ENCODE measurements at regions not wholly inside any gene's neighbourhood (a gene's known extent, or its start where the extent isn't known, plus 50 kb on each side); places are given as distances from the start of the nearest gene placed in this dataset.
"Not testable (repeated sequence)": the region's sequence is repeated elsewhere in the genome, so short reads cannot be mapped to it uniquely, and the experiment has no call there.

GRCh38 chr13:67515895-67516294 lies 285.8 kb upstream of the PCDH9 start:
- Histone ChIP-seq H3K4me2 (ENCODE audit: low read depth, low read length) (peak overlapping the region; percentile 27; the same call in 1 of the 2 replicates), H3F3A (ENCODE audit: insufficient read depth, low read length) (no peaks in the 10 kb centered on the region), H3K9ac (ENCODE audit: low read length) (no peak overlapping the region), H3K9me2 (replicated peaks; ENCODE audit: insufficient read depth, low read length) (no peaks in the 10 kb centered on the region), H3K27ac (ENCODE audit: low read length) (peak overlapping the region; percentile 16; the same call in 1 of the 2 replicates), H3K27me3 (replicated peaks; ENCODE audit: insufficient read depth, low read length) (no peaks in the 10 kb centered on the region), H3K36me3 (replicated peaks; ENCODE audit: insufficient read depth, low read length) (no peaks in the 10 kb centered on the region), H3K4me1 (ENCODE audit: low read length) (peaks cover 12% of the 10 kb centered on the region), H3K4me3 (ENCODE audit: low read length) (no peak overlapping the region), H2AFZ (ENCODE audit: low read length) (no peak overlapping the region), H4K20me1 (ENCODE audit: insufficient read depth, low read length) (no peaks in the 10 kb centered on the region), H3K79me2 (ENCODE audit: low read length) (no peaks in the 10 kb centered on the region), H3K9me3 (replicated peaks; ENCODE audit: insufficient read depth, low read length) (no peaks in the 10 kb centered on the region)
- TF ChIP-seq CTCF (IDR thresholded peaks at IDR 0.05; ENCODE audit: low read length) (no peak), EZH2 (optimal IDR thresholded peaks at IDR 0.05; ENCODE audit: low read depth, low read length) (no peak), EZH2phosphoT487 (IDR thresholded peaks at IDR 0.05; ENCODE audit: low read length) (no peak)
- peak; percentile 71 for DNase-seq

- Histone ChIP-seq H3K79me2 (ENCODE audit: low read length) (no peaks in the 10 kb centered on the region), H3K9me3 (replicated peaks; ENCODE audit: insufficient read depth, low read length) (no peaks in the 10 kb centered on the region), H3K36me3 (replicated peaks; ENCODE audit: insufficient read depth, low read length) (no peaks in the 10 kb centered on the region), H3K4me1 (ENCODE audit: low read length) (no peaks in the 10 kb centered on the region), H4K20me1 (ENCODE audit: insufficient read depth, low read length) (no peaks in the 10 kb centered on the region), H3K9me2 (replicated peaks; ENCODE audit: insufficient read depth, low read length) (no peaks in the 10 kb centered on the region), H3K4me2 (ENCODE audit: low read depth, low read length) (no peak overlapping the region), H2AFZ (ENCODE audit: low read length) (no peak overlapping the region), H3F3A (ENCODE audit: insufficient read depth, low read length) (no peaks in the 10 kb centered on the region), H3K4me3 (ENCODE audit: low read length) (no peak overlapping the region), H3K27me3 (replicated peaks; ENCODE audit: insufficient read depth, low read length) (no peaks in the 10 kb centered on the region), H3K9ac (ENCODE audit: low read length) (no peak overlapping the region), H3K27ac (ENCODE audit: low read length) (no peak overlapping the region)
- TF ChIP-seq EZH2 (optimal IDR thresholded peaks at IDR 0.05; ENCODE audit: low read depth, low read length) (no peak), CTCF (IDR thresholded peaks at IDR 0.05; ENCODE audit: low read length) (no peak), EZH2phosphoT487 (IDR thresholded peaks at IDR 0.05; ENCODE audit: low read length) (no peak)
- no peak for DNase-seq
Measured at GRCh38 chr13:67509018-67509417, 278.9 kb upstream of the PCDH9 start.

GRCh38 chr13:67508275-67508674 lies 278.1 kb upstream of the PCDH9 start:
- not testable (repeated sequence) for H3K36me3 ChIP-seq (replicated peaks; ENCODE audit: insufficient read depth, low read length); H4K20me1 ChIP-seq (ENCODE audit: insufficient read depth, low read length); H3K27ac ChIP-seq (ENCODE audit: low read length); H3K79me2 ChIP-seq (ENCODE audit: low read length); DNase-seq; H3K9me2 ChIP-seq (replicated peaks; ENCODE audit: insufficient read depth, low read length); H3K9me3 ChIP-seq (replicated peaks; ENCODE audit: insufficient read depth, low read length); H3F3A ChIP-seq (ENCODE audit: insufficient read depth, low read length); H2AFZ ChIP-seq (ENCODE audit: low read length); H3K4me1 ChIP-seq (ENCODE audit: low read length); H3K4me3 ChIP-seq (ENCODE audit: low read length); H3K4me2 ChIP-seq (ENCODE audit: low read depth, low read length); H3K27me3 ChIP-seq (replicated peaks; ENCODE audit: insufficient read depth, low read length); H3K9ac ChIP-seq (ENCODE audit: low read length)

GRCh38 chr13:67506407-67506806 lies 276.3 kb upstream of the PCDH9 start:
- Histone ChIP-seq H3K4me1 (ENCODE audit: low read length) (no peaks in the 10 kb centered on the region), H2AFZ (ENCODE audit: low read length) (no peak overlapping the region), H3K4me3 (ENCODE audit: low read length) (no peak overlapping the region), H3K9ac (ENCODE audit: low read length) (no peak overlapping the region), H3K79me2 (ENCODE audit: low read length) (no peaks in the 10 kb centered on the region), H4K20me1 (ENCODE audit: insufficient read depth, low read length) (no peaks in the 10 kb centered on the region), H3K27me3 (replicated peaks; ENCODE audit: insufficient read depth, low read length) (no peaks in the 10 kb centered on the region), H3K27ac (ENCODE audit: low read length) (no peak overlapping the region), H3K9me2 (replicated peaks; ENCODE audit: insufficient read depth, low read length) (no peaks in the 10 kb centered on the region), H3K4me2 (ENCODE audit: low read depth, low read length) (no peak overlapping the region), H3K9me3 (replicated peaks; ENCODE audit: insufficient read depth, low read length) (no peaks in the 10 kb centered on the region), H3K36me3 (replicated peaks; ENCODE audit: insufficient read depth, low read length) (no peaks in the 10 kb centered on the region), H3F3A (ENCODE audit: insufficient read depth, low read length) (no peaks in the 10 kb centered on the region)
- DNase-seq, result no peak
- TF ChIP-seq EZH2 (optimal IDR thresholded peaks at IDR 0.05; ENCODE audit: low read depth, low read length) (no peak), EZH2phosphoT487 (IDR thresholded peaks at IDR 0.05; ENCODE audit: low read length) (no peak)
